AG08396 (cell line): ENCODE measurements at regions not wholly inside any gene's neighbourhood (a gene's known extent, or its start where the extent isn't known, plus 50 kb on each side); places are given as distances from the start of the nearest gene placed in this dataset.

Source experiments
- DNase-seq: peaks from one replicate; pipeline ENCODE4 v3.0.0; 2012; ENCODE audit warnings: low spot score, mixed read lengths

GRCh38 chr1:191993549-191993948 is 164.7 kb upstream of the RGS18 start:
- DNase-seq: no peak

- DNase-seq: no peak
Measured at GRCh38 chr1:192002063-192002462, 156.2 kb upstream of the RGS18 start.

DNA sequence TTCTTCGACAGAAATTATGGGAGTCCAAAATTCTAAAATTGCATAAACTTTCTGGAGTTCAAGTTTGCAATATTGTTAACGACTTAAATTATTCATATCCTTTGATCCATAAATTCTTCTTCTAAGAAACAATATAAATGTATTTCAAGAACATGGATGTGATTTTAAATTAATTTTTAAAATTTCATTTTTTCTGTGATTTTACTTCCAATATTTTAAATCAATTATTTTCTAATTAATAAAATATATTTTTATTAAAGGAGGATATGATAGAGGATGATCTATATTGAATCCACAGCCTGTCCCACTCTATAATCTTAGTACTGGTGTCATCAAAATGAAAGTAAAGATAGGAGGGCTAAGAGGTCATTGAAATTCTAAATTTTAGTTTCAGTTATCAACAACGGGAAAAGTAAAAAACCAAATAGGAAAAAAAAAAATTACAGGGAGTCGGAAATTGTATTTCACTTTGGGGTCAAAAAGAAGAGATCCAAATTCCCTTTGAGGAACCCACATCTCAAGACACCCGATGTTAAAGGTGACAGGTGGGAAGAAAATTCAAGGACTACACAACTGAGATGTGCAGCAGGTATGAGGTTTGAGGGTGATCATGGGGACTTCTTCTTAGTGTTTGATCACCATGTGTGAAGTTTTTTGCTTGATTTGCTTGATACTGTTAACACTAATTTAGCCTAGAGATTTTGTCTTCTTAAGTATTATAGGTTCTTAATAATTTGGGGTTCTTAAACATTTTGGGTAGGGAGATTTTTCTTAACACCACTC is 154.8 kb upstream of the RGS18 start:
- DNase-seq: no peak

DNA sequence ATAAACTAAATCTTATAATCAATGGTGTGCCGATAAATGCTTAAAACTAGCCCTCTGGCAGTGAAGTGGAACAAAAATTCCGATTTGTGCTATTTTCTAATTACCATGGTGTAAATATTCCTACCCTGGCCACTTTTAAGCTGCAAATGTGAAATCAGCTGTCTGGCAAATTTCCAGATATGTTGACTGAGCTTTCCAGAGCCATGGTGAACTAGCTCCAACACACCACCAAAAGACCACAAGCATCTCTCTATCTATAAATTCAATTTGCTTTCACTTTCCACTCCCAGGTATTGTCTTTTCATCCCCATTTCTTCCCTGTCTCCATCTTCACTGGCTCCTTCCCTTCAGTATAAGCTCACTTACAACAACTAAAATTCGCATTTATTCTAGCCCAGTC is 152.3 kb upstream of the RGS18 start:
- DNase-seq: no peak

DNA sequence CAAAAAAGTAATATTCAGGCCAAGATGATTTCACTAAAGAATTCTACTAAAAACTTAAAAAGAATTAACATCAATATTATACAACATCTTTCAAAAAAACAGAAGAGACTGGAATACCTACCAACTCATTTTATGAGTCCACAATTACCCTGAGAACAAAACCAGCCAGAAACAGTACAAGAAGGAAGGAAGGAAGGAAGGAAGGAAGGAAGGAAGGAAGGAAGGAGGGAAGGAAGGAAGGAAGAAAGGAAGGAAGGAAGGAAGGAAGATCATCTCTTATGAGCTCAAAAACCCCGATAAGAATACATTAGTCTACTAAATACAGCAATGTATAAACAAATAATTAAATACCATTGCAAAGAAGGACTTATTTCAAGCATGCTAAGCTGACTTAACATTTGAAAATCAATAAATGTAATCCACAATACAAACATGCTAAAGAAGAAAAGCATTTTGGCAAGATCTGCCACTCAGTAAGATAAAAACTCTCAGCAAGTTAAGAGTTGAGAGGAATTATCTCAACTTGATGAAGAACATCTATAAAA is 149.9 kb upstream of the RGS18 start:
- no peak for DNase-seq

- DNase-seq: no peak
Measured at GRCh38 chr1:192010406-192010805, 147.9 kb upstream of the RGS18 start.

DNA sequence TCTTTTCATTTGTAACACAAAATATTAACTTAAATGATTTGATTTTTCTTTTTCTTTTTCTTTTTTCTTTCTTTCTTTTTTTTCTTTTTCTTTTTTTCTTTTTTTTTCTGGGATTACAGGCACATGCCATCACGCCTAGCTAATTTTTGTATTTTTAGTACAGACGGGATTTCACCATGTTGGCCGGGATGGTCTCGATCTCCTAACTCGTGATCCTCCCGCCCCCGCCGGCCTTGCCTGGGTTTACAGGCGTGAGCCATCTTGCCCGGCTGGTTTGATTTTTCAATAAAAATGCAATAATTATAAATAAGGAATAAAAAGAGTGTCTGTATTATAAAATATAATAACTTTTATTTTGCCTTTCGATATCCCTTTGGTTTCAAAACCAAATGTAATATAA is 146.7 kb upstream of the RGS18 start:
- DNase-seq: no peak

DNA sequence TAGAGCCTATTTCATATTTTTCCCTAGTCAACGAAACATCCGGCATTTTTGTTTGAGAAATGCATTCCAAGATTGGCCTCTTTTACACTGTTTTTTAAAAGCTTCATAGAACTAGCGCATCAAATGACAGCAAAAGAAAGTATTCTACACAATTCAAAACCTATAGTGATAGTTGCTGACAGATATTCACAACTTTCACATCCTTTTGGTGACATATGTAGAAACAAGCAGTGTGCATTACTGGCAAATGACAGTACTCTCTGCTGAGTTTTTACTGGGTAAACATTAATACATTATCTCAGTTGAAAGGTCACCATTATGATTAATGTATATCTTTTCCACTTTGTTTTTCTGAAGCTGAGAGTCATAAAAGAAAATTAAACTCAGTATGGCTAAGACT is 135.4 kb upstream of the RGS18 start:
- no peak for DNase-seq

DNA sequence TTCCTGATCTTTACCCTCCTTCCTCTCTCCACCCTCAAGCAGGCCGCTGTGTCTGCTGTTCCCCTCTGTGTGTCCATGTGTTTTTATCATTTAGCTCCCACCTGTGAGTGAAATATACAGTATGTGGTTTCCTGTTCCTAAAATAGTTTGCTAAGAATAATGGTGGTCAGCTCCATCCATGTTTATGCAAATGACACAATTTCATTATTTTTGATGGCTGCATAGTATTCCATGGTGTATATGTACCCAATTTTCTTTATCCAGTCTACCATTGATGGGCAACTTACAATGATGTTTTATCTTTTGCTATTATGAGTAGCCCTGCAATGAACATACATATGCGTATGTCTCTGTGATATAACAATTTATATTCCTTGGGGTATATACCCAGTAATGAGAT is 133.4 kb upstream of the RGS18 start:
- DNase-seq: no peak

DNA sequence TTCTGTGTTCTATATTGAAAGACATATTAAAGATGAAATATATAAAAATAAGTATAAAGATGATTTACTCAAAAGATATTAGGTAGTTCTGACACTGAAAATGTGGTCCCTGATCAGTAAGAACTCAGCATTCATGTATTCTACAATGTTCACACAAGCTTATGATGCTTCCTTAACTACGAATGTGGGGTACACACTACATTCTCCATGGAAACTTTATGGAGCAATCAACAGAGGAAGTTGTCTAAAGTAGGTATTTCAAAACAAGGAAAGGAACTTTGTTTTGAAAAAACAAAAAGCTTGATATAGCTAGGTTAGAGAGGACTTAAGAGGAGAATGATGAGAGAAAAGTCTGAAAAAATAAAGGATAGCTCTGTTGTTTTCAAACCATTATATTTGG is 119.7 kb upstream of the RGS18 start:
- DNase-seq: no peak

DNA sequence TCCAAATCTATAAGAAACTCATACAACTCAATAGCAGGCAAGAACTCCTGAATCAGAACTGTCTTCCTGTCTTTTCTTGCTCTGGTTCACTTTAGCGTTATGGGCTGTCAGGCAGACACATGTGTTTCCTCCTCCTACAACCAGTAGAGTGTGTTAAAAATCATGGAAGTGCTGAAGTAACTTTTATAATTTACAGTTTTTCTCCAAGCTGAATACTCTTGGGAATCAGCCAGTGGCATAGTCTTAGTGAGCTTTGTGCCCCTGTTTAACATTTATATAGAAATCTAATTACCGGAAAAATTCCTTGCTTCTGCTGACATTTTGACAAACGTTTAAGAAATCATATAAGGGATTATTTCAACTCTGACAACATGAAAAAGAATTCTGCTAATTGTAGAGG is 113.1 kb upstream of the RGS18 start:
- DNase-seq: no peak

GRCh38 chr1:192053531-192053971 is 104.7 kb upstream of the RGS18 start:
- DNase-seq: no peak

DNA sequence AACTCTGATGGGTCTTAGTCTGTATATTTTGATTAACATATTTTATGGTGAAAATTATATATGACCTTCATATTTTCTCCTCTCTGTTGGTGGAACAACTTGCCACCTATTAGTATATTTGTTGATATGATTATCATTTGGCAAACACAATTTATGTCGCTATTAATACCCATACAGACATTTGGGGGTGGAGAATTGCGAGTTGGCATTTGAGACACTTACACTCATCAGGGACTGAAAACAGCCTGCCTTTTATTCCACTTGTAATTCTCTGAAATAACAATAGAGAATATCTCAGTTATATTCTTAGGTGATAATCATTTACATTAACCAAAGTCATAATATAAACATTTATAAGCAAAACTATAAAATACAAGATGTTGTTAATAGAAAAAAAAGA is 100.5 kb upstream of the RGS18 start:
- DNase-seq: no peak

- no peak for DNase-seq
Measured at GRCh38 chr1:192059407-192059806, 98.9 kb upstream of the RGS18 start.

DNA sequence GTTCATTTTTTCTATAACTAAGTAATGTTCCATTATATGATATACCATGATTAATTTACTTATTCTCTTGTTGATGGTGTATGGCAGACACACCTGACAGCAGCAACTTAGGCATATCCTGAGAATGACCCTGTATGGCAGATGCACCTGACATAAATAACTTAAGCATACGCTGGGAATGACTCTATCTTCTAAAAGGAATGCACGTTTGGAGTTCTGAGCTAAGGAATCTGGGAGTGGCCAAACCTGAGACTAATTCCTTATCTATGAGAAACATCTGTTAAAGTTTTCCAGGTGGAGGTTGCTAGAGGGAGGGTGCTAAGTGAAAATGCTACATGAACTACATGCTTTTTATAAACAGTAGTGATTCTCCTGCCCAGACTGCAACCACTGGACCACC is 96.7 kb upstream of the RGS18 start:
- no peak for DNase-seq

DNA sequence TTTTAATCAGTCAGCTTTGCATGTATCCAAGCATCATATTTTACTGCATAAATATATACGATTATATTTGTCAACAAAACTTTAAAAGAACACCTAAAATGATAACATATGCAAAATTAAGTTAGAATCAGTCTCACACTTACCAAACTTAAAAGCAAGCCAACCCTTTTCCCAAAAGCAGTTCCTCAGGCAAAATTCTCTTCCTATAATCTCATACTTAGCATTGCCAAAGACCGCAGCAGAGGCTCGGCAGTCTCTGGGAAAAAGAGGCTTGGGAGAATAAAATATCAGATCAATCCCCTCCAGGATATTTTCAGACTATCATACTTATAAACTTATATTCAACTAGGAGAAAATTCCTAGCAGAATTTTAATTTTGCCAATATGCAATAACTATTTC is 93.2 kb upstream of the RGS18 start:
- DNase-seq: no peak

GRCh38 chr1:192066202-192066601 is 92.1 kb upstream of the RGS18 start:
- no peak for DNase-seq

- DNase-seq: no peak
Measured at GRCh38 chr1:192067360-192067759, 90.9 kb upstream of the RGS18 start.

DNA sequence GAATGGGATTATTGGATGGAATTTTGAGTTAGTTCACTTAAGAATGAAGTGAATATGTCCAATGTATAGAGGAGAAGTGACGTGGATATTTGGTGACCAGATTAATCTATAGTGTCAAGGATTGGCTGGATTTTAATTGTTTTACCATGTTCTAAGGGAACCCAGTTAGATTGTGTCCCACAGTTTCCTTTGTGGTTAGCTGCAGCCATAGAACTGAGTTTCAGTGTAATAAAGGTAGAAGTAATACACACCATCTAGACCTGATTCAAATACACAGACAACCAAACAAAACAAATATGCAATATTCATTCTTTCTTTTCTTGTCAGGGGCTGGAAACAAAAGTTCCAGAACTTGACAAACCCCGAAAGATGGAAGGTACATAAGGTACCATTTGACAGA is 88.0 kb upstream of the RGS18 start:
- DNase-seq: no peak

GRCh38 chr1:192080684-192081083 is 77.6 kb upstream of the RGS18 start:
- DNase-seq: no peak

GRCh38 chr1:192081359-192081758 is 76.9 kb upstream of the RGS18 start:
- DNase-seq: no peak

- DNase-seq: no peak
Measured at GRCh38 chr1:192086644-192087043, 71.6 kb upstream of the RGS18 start.

DNA sequence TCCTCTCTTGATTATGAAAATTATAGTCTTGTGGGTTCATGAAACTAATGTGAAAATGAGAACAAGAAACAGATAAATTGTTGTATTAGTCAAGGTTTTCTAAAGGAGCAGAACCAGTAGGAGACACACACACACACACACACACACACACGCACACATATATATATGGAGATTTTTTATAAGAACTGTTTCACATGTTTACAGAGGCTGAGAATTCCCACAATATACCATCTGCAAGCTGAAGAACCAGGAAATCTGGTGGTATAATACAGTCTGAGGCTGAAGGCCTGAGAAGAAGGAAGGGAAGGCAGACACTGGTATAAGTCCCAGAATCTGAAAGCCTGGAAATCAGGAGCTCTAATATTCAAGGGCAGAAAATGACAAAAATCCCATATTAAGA is 70.9 kb upstream of the RGS18 start:
- no peak for DNase-seq

DNA sequence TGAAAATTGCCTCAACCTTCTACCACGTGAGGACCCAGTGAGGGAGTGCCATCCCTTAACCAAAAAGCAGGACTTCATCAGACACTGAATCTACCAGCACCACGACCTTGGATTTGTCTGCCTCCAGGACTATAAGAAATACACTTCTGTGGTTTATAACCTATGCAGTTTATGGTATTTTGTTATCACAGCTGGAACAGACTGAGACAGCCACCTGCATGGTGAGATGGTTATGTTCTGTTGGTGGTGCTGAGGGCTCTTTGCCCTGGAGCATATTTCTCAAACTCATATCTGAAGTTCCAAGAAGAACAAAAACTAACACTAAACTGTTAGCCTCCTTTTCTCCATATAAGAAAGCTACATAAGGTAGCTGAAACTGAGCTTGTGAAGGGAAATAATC is 69.8 kb upstream of the RGS18 start:
- no peak for DNase-seq
